ENCODE measurements at regions not wholly inside any gene's neighbourhood (a gene's known extent, or its start where the extent isn't known, plus 50 kb on each side); places are given as distances from the start of the nearest gene placed in this dataset.

DNA sequence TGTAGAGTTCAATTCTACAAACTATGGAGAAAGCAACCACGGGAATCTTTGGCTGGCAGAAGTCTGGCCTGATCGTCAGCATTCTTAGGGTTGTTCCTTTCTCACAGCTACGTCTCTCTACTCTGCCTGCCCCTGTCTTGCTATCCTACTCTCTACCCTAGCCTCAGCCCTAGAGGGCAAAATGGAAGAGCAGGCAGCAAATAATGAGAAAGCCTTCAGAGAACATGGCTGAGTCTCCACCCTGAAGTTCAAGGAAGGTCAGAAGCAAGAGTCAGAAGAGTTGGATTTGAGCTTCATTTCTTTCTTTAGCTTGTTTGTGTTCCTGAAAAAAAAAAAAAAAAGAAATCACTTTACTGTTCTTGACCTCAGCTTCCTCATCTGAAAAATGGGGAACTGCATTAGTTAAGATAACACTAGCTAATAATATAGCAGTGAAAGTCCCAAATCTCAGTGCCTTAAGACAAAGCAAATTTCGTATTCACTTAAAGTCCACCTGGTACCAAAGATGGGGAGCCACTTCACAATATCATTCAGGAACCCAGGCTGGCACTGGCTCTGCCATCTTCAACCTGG is 50.2 kb upstream of the CCND2 start:
- TF ChIP-seq, protein P1, sequence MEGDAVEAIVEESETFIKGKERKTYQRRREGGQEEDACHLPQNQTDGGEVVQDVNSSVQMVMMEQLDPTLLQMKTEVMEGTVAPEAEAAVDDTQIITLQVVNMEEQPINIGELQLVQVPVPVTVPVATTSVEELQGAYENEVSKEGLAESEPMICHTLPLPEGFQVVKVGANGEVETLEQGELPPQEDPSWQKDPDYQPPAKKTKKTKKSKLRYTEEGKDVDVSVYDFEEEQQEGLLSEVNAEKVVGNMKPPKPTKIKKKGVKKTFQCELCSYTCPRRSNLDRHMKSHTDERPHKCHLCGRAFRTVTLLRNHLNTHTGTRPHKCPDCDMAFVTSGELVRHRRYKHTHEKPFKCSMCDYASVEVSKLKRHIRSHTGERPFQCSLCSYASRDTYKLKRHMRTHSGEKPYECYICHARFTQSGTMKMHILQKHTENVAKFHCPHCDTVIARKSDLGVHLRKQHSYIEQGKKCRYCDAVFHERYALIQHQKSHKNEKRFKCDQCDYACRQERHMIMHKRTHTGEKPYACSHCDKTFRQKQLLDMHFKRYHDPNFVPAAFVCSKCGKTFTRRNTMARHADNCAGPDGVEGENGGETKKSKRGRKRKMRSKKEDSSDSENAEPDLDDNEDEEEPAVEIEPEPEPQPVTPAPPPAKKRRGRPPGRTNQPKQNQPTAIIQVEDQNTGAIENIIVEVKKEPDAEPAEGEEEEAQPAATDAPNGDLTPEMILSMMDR (IDR thresholded peaks at IDR 0.05), result no peak
- TF ChIP-seq ZFP36 (IDR thresholded peaks at IDR 0.05; ENCODE audit: borderline replicate concordance, partially characterized antibody) (no peak), KDM5A (IDR thresholded peaks at IDR 0.05) (no peak), POLR2A (IDR thresholded peaks at IDR 0.05; ENCODE audit: low read length) (no peak)
- TF ChIP-seq, protein P2, sequence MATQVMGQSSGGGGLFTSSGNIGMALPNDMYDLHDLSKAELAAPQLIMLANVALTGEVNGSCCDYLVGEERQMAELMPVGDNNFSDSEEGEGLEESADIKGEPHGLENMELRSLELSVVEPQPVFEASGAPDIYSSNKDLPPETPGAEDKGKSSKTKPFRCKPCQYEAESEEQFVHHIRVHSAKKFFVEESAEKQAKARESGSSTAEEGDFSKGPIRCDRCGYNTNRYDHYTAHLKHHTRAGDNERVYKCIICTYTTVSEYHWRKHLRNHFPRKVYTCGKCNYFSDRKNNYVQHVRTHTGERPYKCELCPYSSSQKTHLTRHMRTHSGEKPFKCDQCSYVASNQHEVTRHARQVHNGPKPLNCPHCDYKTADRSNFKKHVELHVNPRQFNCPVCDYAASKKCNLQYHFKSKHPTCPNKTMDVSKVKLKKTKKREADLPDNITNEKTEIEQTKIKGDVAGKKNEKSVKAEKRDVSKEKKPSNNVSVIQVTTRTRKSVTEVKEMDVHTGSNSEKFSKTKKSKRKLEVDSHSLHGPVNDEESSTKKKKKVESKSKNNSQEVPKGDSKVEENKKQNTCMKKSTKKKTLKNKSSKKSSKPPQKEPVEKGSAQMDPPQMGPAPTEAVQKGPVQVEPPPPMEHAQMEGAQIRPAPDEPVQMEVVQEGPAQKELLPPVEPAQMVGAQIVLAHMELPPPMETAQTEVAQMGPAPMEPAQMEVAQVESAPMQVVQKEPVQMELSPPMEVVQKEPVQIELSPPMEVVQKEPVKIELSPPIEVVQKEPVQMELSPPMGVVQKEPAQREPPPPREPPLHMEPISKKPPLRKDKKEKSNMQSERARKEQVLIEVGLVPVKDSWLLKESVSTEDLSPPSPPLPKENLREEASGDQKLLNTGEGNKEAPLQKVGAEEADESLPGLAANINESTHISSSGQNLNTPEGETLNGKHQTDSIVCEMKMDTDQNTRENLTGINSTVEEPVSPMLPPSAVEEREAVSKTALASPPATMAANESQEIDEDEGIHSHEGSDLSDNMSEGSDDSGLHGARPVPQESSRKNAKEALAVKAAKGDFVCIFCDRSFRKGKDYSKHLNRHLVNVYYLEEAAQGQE (IDR thresholded peaks at IDR 0.05), result no peak
